Uterus (tissue), 3 donors: ENCODE measurements at regions not wholly inside any gene's neighbourhood (a gene's known extent, or its start where the extent isn't known, plus 50 kb on each side); places are given as distances from the start of the nearest gene placed in this dataset.

ENCODE experiments used
- DNase-seq, 2 donors: peaks; one replicate each; pipeline ENCODE4 v3.0.0-alpha.2; 2019 to 2020
- H3K27ac ChIP-seq, 2 donors: fragments of 200-600 bp; sonication (generic); 1 replicate in 1 of 2; 2 replicates in 1 of 2; pipeline ENCODE4 v1.5.1; 2016 to 2018
- H3K27me3 ChIP-seq, 2 donors: fragments of 200-600 bp; sonication (generic); one replicate each; pipeline ENCODE4 v1.5.1; 2018 to 2019; ENCODE audit warnings: control low read depth in 1 of 2
- H3K36me3 ChIP-seq, 2 donors: fragments of 200-600 bp; sonication (generic); one replicate each; pipeline ENCODE4 v1.5.1; 2019; ENCODE audit warnings: control low read depth in 1 of 2
- H3K4me1 ChIP-seq, 2 donors: fragments of 200-600 bp; sonication (generic); one replicate each; pipeline ENCODE4 v1.5.1; 2018 to 2019; ENCODE audit warnings: control low read depth in 1 of 2
- H3K4me3 ChIP-seq, 2 donors: fragments of 200-600 bp; sonication (generic); 1 replicate in 1 of 2; 2 replicates in 1 of 2; pipeline ENCODE4 v1.5.1; 2018 to 2019; ENCODE audit warnings: mild to moderate bottlenecking in 1 of 2
- H3K9me3 ChIP-seq, 2 donors: fragments of 200-600 bp; sonication (generic); one replicate each; pipeline ENCODE4 v1.5.1; 2019; ENCODE audit warnings: control low read depth in 1 of 2
- POLR2A ChIP-seq, 2 donors: fragments of 450-650 bp; IDR thresholded peaks; one replicate each; pipeline ENCODE4 v1.6.1; 2016; ENCODE audit warnings: antibody characterized with exemption in 2 of 2, mild to moderate bottlenecking in 1 of 2, moderate library complexity in 1 of 2
- intact Hi-C: fragments of 100-400 bp; cut with DNase I; formaldehyde crosslinking; loops from one replicate; pipeline ENCODE4 v1.15.1; 2023; ENCODE audit warnings: low total_unique reads
- TF ChIP-seq, protein P1 (sequence below), 4 experiments: fragments of 200-600 bp in 2 of 4; fragments of 450-650 bp in 2 of 4; sonication (generic) in 2 of 4; IDR thresholded peaks; one replicate each; pipeline ENCODE4 v1.5.1; 2016 to 2019; ENCODE audit warnings: antibody characterized with exemption in 4 of 4, mild to moderate bottlenecking in 2 of 4, moderate library complexity in 1 of 4
- donor health status: DM: yes; HTN: yes; CAD: no.

DNA sequence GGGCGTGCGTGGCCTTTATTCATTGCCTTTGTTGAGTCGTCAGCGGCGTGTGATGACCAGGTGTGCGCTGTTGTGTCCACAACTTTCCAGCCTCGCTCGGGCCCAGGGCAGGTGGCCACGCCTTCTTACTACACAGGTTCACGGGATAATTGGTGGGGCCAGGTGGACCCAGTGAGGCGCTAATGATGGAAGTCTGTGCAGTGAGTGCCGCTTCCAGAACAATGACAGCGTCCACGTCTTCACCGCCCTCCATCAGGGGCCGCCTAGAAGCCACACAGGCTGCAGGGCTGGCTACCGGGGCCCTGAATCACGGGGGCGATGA is 1197.3 kb downstream of the BRD1 start:
- TF ChIP-seq, protein P1, sequence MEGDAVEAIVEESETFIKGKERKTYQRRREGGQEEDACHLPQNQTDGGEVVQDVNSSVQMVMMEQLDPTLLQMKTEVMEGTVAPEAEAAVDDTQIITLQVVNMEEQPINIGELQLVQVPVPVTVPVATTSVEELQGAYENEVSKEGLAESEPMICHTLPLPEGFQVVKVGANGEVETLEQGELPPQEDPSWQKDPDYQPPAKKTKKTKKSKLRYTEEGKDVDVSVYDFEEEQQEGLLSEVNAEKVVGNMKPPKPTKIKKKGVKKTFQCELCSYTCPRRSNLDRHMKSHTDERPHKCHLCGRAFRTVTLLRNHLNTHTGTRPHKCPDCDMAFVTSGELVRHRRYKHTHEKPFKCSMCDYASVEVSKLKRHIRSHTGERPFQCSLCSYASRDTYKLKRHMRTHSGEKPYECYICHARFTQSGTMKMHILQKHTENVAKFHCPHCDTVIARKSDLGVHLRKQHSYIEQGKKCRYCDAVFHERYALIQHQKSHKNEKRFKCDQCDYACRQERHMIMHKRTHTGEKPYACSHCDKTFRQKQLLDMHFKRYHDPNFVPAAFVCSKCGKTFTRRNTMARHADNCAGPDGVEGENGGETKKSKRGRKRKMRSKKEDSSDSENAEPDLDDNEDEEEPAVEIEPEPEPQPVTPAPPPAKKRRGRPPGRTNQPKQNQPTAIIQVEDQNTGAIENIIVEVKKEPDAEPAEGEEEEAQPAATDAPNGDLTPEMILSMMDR (IDR thresholded peaks at IDR 0.05) = no peak
- no peak for TF ChIP-seq POLR2A (IDR thresholded peaks at IDR 0.05)
- intact Hi-C loops = no loop called here
- no peak for DNase-seq
- Histone ChIP-seq H3K9me3 (no peaks in the 10 kb centered on the region), H3K36me3 (no peaks in the 10 kb centered on the region), H3K4me1 (no peaks in the 10 kb centered on the region), H3K27ac (no peak overlapping the region), H3K27me3 (no peaks in the 10 kb centered on the region), H3K4me3 (no peak overlapping the region)

DNA sequence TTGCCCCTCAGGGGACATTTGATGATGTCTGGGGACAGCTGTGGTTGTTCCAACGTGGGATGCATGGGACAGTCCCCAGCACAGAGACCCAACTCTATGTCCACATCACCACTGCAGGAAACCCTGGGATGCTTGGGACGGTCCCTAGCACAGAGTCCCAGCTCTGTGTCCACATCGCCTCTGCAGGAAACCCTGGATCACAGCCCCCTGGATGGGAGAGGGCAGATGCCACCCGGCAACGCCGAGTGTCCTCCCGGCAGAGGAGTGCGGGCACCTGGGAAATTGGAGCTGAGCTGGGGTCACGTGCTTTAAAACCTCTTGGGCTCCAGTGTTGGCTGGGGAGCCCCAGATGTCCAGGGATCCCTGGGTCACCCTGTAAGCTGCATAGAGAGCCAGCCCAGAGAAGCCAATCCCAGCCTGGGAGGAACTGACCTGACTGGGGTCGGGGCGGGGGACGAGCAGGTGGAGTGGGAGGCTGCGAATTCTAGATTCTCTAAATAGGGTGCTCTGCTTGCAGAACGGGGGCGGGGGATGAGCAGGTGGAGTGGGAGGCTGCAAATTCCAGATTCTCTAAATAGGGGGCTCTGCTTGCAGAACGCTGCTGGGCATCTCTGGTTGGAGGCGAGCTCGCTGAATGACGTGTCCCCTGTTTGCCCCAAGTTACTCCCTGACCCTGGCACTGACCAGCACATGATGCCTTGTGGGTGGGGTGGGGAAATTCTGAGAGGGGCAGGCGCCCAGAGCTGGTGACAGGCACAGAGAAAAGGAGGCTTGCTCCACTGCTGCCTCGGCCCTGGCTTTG is 1197.8 kb downstream of the BRD1 start:
- Histone ChIP-seq H3K27me3 (no peaks in the 10 kb centered on the region), H3K9me3 (no peaks in the 10 kb centered on the region), H3K36me3 (no peaks in the 10 kb centered on the region), H3K4me3 (no peak overlapping the region), H3K27ac (no peak overlapping the region), H3K4me1 (no peaks in the 10 kb centered on the region)
- no peak for TF ChIP-seq POLR2A (IDR thresholded peaks at IDR 0.05)
- TF ChIP-seq, protein P1 (IDR thresholded peaks at IDR 0.05) = no peak
- no peak for DNase-seq
- intact Hi-C loops = no loop called here

DNA sequence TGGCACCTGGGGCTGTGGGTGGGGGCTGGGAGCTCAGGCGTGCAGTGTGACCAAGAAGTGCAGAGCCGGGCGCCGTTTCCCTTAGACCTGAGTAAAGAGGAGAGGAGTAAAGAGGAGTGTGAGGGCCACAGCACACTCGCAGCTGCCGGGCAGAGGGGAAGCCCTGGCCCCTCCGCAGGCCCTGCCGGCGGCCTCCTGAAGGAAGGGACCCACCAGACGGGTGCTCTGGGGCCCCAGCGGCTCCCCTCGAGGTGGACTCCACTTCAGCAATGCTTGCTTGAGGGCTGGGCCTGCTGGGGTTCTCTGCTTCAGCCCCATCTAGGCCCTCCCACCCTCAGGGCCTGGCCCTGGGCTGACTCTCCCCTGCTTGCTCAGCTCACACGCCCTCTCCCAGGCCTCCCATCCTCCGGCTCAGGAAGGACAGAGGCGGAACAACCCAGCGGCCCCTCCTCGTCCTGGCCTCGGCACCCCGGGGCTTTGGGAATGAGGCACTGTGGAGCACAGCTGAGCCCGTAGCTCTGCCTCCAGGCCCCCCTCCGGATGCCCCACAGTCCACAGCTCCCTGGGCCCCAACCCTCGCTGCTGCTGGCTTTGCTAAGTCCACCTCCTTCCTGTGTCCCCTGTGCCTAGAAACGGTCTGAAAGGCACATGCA is 1198.7 kb downstream of the BRD1 start:
- DNase-seq = no peak
- Histone ChIP-seq H3K27ac (no peak overlapping the region), H3K9me3 (no peaks in the 10 kb centered on the region), H3K36me3 (no peaks in the 10 kb centered on the region), H3K4me1 (no peaks in the 10 kb centered on the region), H3K4me3 (no peak overlapping the region), H3K27me3 (no peaks in the 10 kb centered on the region)
- intact Hi-C loops = no loop called here
- TF ChIP-seq POLR2A (IDR thresholded peaks at IDR 0.05) = no peak
- TF ChIP-seq, protein P1 (IDR thresholded peaks at IDR 0.05) = no peak

DNA sequence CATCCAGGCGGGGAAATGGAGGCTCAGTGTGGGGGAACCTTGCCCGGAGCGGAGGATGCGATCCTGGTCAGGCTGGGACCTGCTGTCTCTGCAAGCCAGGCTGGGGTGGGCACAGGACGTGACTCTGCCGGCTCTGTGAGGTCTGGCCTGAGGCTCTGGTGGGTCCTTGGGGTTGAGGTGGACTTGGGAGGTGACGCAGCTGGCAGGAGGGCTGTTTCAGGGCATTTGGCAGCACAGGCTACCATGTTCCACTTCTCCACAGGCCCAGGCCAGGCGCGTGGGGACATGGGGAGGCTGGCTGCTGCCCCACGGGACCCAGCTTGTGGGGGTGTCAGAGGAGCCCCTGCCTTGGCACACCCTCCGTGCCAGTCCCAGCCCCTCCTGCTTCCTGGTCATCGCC is 1199.7 kb downstream of the BRD1 start:
- Histone ChIP-seq H3K4me1 (no peaks in the 10 kb centered on the region), H3K4me3 (no peak overlapping the region), H3K27me3 (no peaks in the 10 kb centered on the region), H3K27ac (no peak overlapping the region), H3K36me3 (no peaks in the 10 kb centered on the region), H3K9me3 (no peaks in the 10 kb centered on the region)
- intact Hi-C loops = no loop called here
- DNase-seq = no peak
- TF ChIP-seq POLR2A (IDR thresholded peaks at IDR 0.05) = no peak
- TF ChIP-seq, protein P1 (IDR thresholded peaks at IDR 0.05) = no peak

DNA sequence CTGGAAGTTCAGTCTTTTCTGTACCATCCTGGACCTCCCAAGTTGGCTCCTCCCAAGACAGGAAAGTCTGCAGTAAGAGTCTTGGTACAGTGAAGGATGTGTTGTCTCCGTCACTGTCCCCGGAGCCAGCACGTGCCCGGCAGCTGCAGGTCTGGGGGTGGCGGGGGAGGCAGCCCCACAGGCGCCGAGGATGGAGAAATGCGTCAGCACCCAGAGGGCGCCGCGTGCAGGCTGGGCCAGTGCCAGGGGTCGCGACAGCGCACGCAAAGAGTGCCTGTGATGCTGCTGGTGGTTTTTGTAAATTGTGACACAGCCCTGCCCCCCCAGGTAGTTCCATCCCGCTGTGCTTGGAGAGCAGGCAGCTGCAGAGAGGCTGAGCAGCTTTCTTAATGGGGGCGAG is 1200.5 kb downstream of the BRD1 start:
- Histone ChIP-seq H3K9me3 (no peaks in the 10 kb centered on the region), H3K4me3 (no peak overlapping the region), H3K27ac (no peak overlapping the region), H3K27me3 (no peaks in the 10 kb centered on the region), H3K36me3 (no peaks in the 10 kb centered on the region), H3K4me1 (no peaks in the 10 kb centered on the region)
- intact Hi-C loops = no loop called here
- DNase-seq = no peak
- TF ChIP-seq, protein P1 (IDR thresholded peaks at IDR 0.05) = no peak
- no peak for TF ChIP-seq POLR2A (IDR thresholded peaks at IDR 0.05)
